HG03060 (cell line): ENCODE measurements at regions not wholly inside any gene's neighbourhood (a gene's known extent, or its start where the extent isn't known, plus 50 kb on each side); places are given as distances from the start of the nearest gene placed in this dataset.
"Not testable (repeated sequence)": the region's sequence is repeated elsewhere in the genome, so short reads cannot be mapped to it uniquely, and the experiment has no call there.

Experiments
- ATAC-seq: cut with Tn5 transposase; IDR thresholded peaks from one replicate; pipeline ENCODE4 v1.9.1; 2021; ENCODE audit warnings: low read depth, moderate number of reproducible peaks; ENCODE audit not compliant: unreplicated experiment

- no peak for ATAC-seq
These were observed 1294.9 kb downstream of the ADGRL3 start for GRCh38 chr4:62495032-62495431.

- ATAC-seq, result not testable (repeated sequence)
These were observed 1291.6 kb downstream of the ADGRL3 start for GRCh38 chr4:62491756-62492155.

- ATAC-seq, result no peak
These were observed 1290.5 kb downstream of the ADGRL3 start for GRCh38 chr4:62490635-62491034.

GRCh38 chr4:62487016-62487415 lies 1286.9 kb downstream of the ADGRL3 start:
- no peak for ATAC-seq

- no peak for ATAC-seq
These were observed 1284.2 kb downstream of the ADGRL3 start for GRCh38 chr4:62484357-62484756.

- ATAC-seq, result no peak
These were observed 1282.2 kb downstream of the ADGRL3 start for GRCh38 chr4:62482355-62482754.

- no peak for ATAC-seq
These were observed 1275.5 kb downstream of the ADGRL3 start for GRCh38 chr4:62475596-62475995.

- no peak for ATAC-seq
These were observed 1274.7 kb downstream of the ADGRL3 start for GRCh38 chr4:62474802-62475201.

GRCh38 chr4:62471021-62471420 lies 1270.9 kb downstream of the ADGRL3 start:
- no peak for ATAC-seq

GRCh38 chr4:62470421-62470983 lies 1270.4 kb downstream of the ADGRL3 start:
- ATAC-seq, result no peak

GRCh38 chr4:62470020-62470419 lies 1269.9 kb downstream of the ADGRL3 start:
- ATAC-seq, result no peak

- ATAC-seq, result no peak
These were observed 1261.8 kb downstream of the ADGRL3 start for GRCh38 chr4:62461961-62462360.

- no peak for ATAC-seq
These were observed 1260.2 kb downstream of the ADGRL3 start for GRCh38 chr4:62460329-62460728.

GRCh38 chr4:62457356-62457755 lies 1257.2 kb downstream of the ADGRL3 start:
- no peak for ATAC-seq

- no peak for ATAC-seq
These were observed 1255.7 kb downstream of the ADGRL3 start for GRCh38 chr4:62455871-62456270.

- ATAC-seq, result no peak
These were observed 1254.4 kb downstream of the ADGRL3 start for GRCh38 chr4:62454535-62454934.

GRCh38 chr4:62450740-62451139 lies 1250.6 kb downstream of the ADGRL3 start:
- no peak for ATAC-seq

- no peak for ATAC-seq
These were observed 1249.4 kb downstream of the ADGRL3 start for GRCh38 chr4:62449538-62449937.

- ATAC-seq, result no peak
These were observed 1248.8 kb downstream of the ADGRL3 start for GRCh38 chr4:62448911-62449310.

GRCh38 chr4:62439051-62439450 lies 1238.9 kb downstream of the ADGRL3 start:
- ATAC-seq, result no peak

GRCh38 chr4:62434921-62435320 lies 1234.8 kb downstream of the ADGRL3 start:
- no peak for ATAC-seq

GRCh38 chr4:62431513-62432231 lies 1231.5 kb downstream of the ADGRL3 start:
- not testable (repeated sequence) for ATAC-seq
